SU-DHL-6 (cell line): ENCODE measurements at regions not wholly inside any gene's neighbourhood (a gene's known extent, or its start where the extent isn't known, plus 50 kb on each side); places are given as distances from the start of the nearest gene placed in this dataset.

Experiments
- H2AFZ ChIP-seq: fragments of 200-600 bp; sonication (generic); 2 replicates; pipeline ENCODE4 v1.6.1; 2014; ENCODE audit warnings: low read depth, mild to moderate bottlenecking, moderate library complexity, mixed read lengths, antibody characterized with exemption, low read length; ENCODE audit not compliant: severe bottlenecking
- H3F3A ChIP-seq: fragments of 200-600 bp; shearing (Covaris generic); 2 replicates; pipeline ENCODE4 v1.6.0; 2016; ENCODE audit warnings: antibody characterized with exemption, mild to moderate bottlenecking; ENCODE audit not compliant: insufficient read depth
- H3K27ac ChIP-seq: fragments of 200-600 bp; sonication (generic); 2 replicates; pipeline ENCODE4 v1.5.1; 2016; ENCODE audit warnings: low read depth, mild to moderate bottlenecking, low read length, moderate library complexity, mixed read lengths
- H3K27me3 ChIP-seq: fragments of 200-600 bp; sonication (generic), shearing (Covaris generic); 2 replicates; pipeline ENCODE4 v1.6.0; 2014; ENCODE audit warnings: mild to moderate bottlenecking, low read length
- H3K36me3 ChIP-seq: fragments of 200-600 bp; sonication (generic); 2 replicates; pipeline ENCODE4 v1.6.1; 2014; ENCODE audit warnings: mild to moderate bottlenecking, low read length, mixed read lengths
- H3K4me2 ChIP-seq: fragments of 300-600, 200-600 bp; shearing (Covaris generic), sonication (generic); 2 replicates; pipeline ENCODE4 v1.6.0; 2014; ENCODE audit warnings: low read length, low read depth, mild to moderate bottlenecking; ENCODE audit not compliant: poor library complexity, severe bottlenecking
- H3K4me3 ChIP-seq: fragments of 200-600 bp; sonication (generic); 2 replicates; pipeline ENCODE4 v1.5.1; 2014; ENCODE audit warnings: antibody characterized with exemption, low read length, mild to moderate bottlenecking, mixed read lengths; ENCODE audit not compliant: insufficient read depth, poor library complexity, severe bottlenecking
- H3K79me2 ChIP-seq: fragments of 200-600 bp; sonication (generic); 2 replicates; pipeline ENCODE4 v1.6.1; 2014; ENCODE audit warnings: mild to moderate bottlenecking, low read length, moderate library complexity; ENCODE audit not compliant: insufficient read depth
- H3K9ac ChIP-seq: fragments of 200-600 bp; sonication (generic); 2 replicates; pipeline ENCODE4 v1.7.0; 2014; ENCODE audit warnings: mild to moderate bottlenecking, low read length
- H3K9me2 ChIP-seq: fragments of 200-600 bp; sonication (generic); replicated peaks from 2 replicates; pipeline ENCODE4 v1.6.1; 2014; ENCODE audit warnings: low read length; ENCODE audit not compliant: insufficient read depth
- H3K9me3 ChIP-seq: fragments of 200-600 bp; sonication (generic); 2 replicates; pipeline ENCODE4 v1.6.1; 2014; ENCODE audit warnings: low read length, mixed read lengths; ENCODE audit not compliant: insufficient read depth
- H4K20me1 ChIP-seq: fragments of 200-600 bp; sonication (generic); 2 replicates; pipeline ENCODE4 v1.6.1; 2014; ENCODE audit warnings: low read depth, mild to moderate bottlenecking, antibody characterized with exemption, low read length, moderate library complexity, mixed read lengths
- CTCF ChIP-seq: fragments of 200-600 bp; sonication (generic); IDR thresholded peaks from one replicate; pipeline ENCODE4 v1.5.1; 2017; ENCODE audit warnings: antibody characterized with exemption, mild to moderate bottlenecking, low read length, moderate library complexity; ENCODE audit not compliant: insufficient read depth, poor library complexity, severe bottlenecking
- EZH2phosphoT487 ChIP-seq: fragments of 200-600 bp; sonication (generic), shearing (Covaris generic); conservative IDR thresholded peaks from 2 replicates; pipeline ENCODE4 v1.6.1; 2018; ENCODE audit warnings: mild to moderate bottlenecking, antibody characterized with exemption, low read length, moderate library complexity, mixed read lengths

GRCh38 chr3:176577447-176577846 is 619.8 kb downstream of the TBL1XR1 start:
- Histone ChIP-seq H3K9me3 (no peaks in the 10 kb centered on the region), H4K20me1 (no peaks in the 10 kb centered on the region), H3K27ac (no peak overlapping the region), H3K79me2 (no peaks in the 10 kb centered on the region), H3F3A (no peaks in the 10 kb centered on the region), H3K36me3 (no peaks in the 10 kb centered on the region), H3K9me2 (no peaks in the 10 kb centered on the region), H2AFZ (no peak overlapping the region), H3K4me2 (no peak overlapping the region), H3K9ac (no peak overlapping the region), H3K4me3 (no peak overlapping the region), H3K27me3 (no peaks in the 10 kb centered on the region)
- TF ChIP-seq EZH2phosphoT487 (no peak), CTCF (no peak)

DNA sequence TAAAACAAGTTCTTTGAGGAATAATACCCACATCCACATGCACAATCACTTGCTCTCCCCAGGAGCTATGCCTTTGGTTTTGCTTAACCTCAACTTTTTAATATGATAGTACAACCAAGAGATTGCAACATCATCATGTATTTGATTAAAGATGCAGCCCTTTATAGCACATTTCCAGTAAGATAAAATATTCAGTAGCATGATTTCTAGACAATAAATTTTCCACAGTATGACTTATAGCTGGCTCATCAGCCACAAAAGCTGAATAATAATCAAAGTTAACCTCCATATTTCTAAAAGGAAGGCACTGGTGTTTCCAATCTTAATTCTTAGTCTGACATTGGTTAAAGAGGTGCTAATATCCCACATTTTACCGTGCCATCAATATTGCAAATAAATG is 622.5 kb downstream of the TBL1XR1 start:
- no peak overlapping the region for H3K4me2 ChIP-seq
- no peaks in the 10 kb centered on the region for H3K9me2 ChIP-seq

DNA sequence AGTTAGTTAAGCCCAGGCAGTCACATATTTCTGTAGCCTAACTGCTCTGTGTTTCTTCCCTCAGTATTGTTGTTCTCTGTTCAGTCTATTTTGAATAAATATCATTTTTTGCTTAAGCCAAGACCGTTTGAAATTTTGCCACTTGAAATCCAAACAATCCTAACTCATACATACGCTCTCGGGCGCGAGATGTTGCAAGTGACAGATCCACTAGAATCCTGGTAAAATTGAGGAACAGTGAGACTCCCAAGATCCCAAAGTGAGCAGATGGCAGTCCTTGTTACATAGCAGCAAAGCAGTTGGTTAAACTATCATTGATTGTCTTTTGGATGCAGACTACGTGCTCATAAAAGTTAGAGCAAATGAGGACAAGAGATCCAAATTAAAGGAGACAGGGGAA is 625.4 kb downstream of the TBL1XR1 start:
- no peak overlapping the region for H2AFZ ChIP-seq
- H3K36me3 ChIP-seq = no peaks in the 10 kb centered on the region
- no peaks in the 10 kb centered on the region for H3K79me2 ChIP-seq
- H3F3A ChIP-seq = no peaks in the 10 kb centered on the region
- H3K27ac ChIP-seq = no peak overlapping the region
- TF ChIP-seq EZH2phosphoT487 = no peak
- no peak for TF ChIP-seq CTCF
- no peaks in the 10 kb centered on the region for H3K9me3 ChIP-seq
- H3K9me2 ChIP-seq = no peaks in the 10 kb centered on the region
- no peaks in the 10 kb centered on the region for H4K20me1 ChIP-seq
- no peak overlapping the region for H3K4me2 ChIP-seq
- no peak overlapping the region for H3K4me3 ChIP-seq
- no peak overlapping the region for H3K9ac ChIP-seq
- H3K27me3 ChIP-seq = no peaks in the 10 kb centered on the region

More for the DNA sequence above, 622.5 kb downstream of the TBL1XR1 start:
- Histone ChIP-seq H4K20me1 (no peaks in the 10 kb centered on the region), H3K4me3 (no peak overlapping the region), H3K9me3 (no peaks in the 10 kb centered on the region), H3F3A (no peaks in the 10 kb centered on the region), H3K9ac (no peak overlapping the region), H3K36me3 (no peaks in the 10 kb centered on the region), H3K27me3 (no peaks in the 10 kb centered on the region), H3K79me2 (no peaks in the 10 kb centered on the region), H3K27ac (no peak overlapping the region), H2AFZ (no peak overlapping the region)
- TF ChIP-seq EZH2phosphoT487 (no peak), CTCF (no peak)
